HEK293 (cell line): ENCODE measurements at regions not wholly inside any gene's neighbourhood (a gene's known extent, or its start where the extent isn't known, plus 50 kb on each side); places are given as distances from the start of the nearest gene placed in this dataset.

ENCODE experiments used
- KLF10 ChIP-seq: fragments of 450-650 bp; IDR thresholded peaks from 2 replicates; pipeline ENCODE4 v1.5.1; 2018; ENCODE audit warnings: missing biosample characterization, mild to moderate bottlenecking, missing genetic modification characterization
- SCRT2 ChIP-seq: fragments of 450-650 bp; formaldehyde crosslinking; IDR thresholded peaks from 2 replicates; pipeline ENCODE4 v1.5.1; 2016; ENCODE audit warnings: missing biosample characterization, missing genetic modification characterization
- ZBTB21 ChIP-seq: fragments of 450-650 bp; formaldehyde crosslinking; IDR thresholded peaks from 2 replicates; pipeline ENCODE4 v1.5.1; 2017; ENCODE audit warnings: missing biosample characterization, missing genetic modification characterization
- ZNF335 ChIP-seq: fragments of 450-650 bp; formaldehyde crosslinking; conservative IDR thresholded peaks from 2 replicates; pipeline ENCODE4 v1.5.1; 2016; ENCODE audit warnings: missing biosample characterization, missing genetic modification characterization
- ZNF600 ChIP-seq: fragments of 450-650 bp; formaldehyde crosslinking; IDR thresholded peaks from 2 replicates; pipeline ENCODE4 v1.5.1; 2016; ENCODE audit warnings: missing biosample characterization, missing genetic modification characterization
- ZNF660 ChIP-seq: fragments of 450-650 bp; IDR thresholded peaks from 2 replicates; pipeline ENCODE4 v1.5.1; 2018; ENCODE audit warnings: missing biosample characterization, mild to moderate bottlenecking, missing genetic modification characterization
- TF ChIP-seq, protein P1 (sequence below): fragments of 450-650 bp; formaldehyde crosslinking; IDR thresholded peaks from 2 replicates; pipeline ENCODE4 v1.5.1; 2016; ENCODE audit warnings: missing biosample characterization, missing genetic modification characterization
- TF ChIP-seq, protein P2 (sequence below): fragments of 450-650 bp; formaldehyde crosslinking; IDR thresholded peaks from 2 replicates; pipeline ENCODE4 v1.5.1; 2016; ENCODE audit warnings: missing biosample characterization, missing genetic modification characterization
- TF ChIP-seq, protein P3 (sequence below): fragments of 450-650 bp; formaldehyde crosslinking; IDR thresholded peaks from 2 replicates; pipeline ENCODE4 v1.5.1; 2016; ENCODE audit warnings: missing biosample characterization, missing genetic modification characterization, low read depth
- TF ChIP-seq, protein P4 (sequence below): fragments of 450-650 bp; formaldehyde crosslinking; IDR thresholded peaks from 2 replicates; pipeline ENCODE4 v1.5.1; 2016; ENCODE audit warnings: missing biosample characterization, missing genetic modification characterization
- TF ChIP-seq, protein P5 (sequence below): fragments of 450-650 bp; formaldehyde crosslinking; conservative IDR thresholded peaks from 2 replicates; pipeline ENCODE4 v1.5.1; 2016; ENCODE audit warnings: low read depth, missing biosample characterization, missing genetic modification characterization

DNA sequence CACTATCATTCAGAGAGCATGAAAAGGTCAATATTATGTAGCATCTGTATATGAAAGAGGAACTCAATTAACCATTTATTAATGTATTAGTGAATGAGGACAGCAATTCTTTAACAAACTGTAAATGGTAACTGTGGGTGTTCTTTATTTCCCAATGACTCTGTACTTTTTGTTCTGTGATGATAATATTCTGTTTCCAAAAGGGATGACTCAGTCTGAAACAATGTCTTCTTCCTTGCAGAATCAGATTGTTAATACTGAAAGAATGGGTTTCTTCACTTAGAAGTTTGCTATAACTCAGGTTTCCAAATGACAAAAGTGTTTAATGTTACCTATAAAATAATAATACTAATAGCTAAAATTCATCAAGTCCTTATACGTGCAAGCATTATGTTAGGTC, 1518.7 kb upstream of the WWC1 start:
- TF ChIP-seq, protein P1, sequence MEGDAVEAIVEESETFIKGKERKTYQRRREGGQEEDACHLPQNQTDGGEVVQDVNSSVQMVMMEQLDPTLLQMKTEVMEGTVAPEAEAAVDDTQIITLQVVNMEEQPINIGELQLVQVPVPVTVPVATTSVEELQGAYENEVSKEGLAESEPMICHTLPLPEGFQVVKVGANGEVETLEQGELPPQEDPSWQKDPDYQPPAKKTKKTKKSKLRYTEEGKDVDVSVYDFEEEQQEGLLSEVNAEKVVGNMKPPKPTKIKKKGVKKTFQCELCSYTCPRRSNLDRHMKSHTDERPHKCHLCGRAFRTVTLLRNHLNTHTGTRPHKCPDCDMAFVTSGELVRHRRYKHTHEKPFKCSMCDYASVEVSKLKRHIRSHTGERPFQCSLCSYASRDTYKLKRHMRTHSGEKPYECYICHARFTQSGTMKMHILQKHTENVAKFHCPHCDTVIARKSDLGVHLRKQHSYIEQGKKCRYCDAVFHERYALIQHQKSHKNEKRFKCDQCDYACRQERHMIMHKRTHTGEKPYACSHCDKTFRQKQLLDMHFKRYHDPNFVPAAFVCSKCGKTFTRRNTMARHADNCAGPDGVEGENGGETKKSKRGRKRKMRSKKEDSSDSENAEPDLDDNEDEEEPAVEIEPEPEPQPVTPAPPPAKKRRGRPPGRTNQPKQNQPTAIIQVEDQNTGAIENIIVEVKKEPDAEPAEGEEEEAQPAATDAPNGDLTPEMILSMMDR (tag by site-specific recombination), result no peak
- TF ChIP-seq, protein P2, sequence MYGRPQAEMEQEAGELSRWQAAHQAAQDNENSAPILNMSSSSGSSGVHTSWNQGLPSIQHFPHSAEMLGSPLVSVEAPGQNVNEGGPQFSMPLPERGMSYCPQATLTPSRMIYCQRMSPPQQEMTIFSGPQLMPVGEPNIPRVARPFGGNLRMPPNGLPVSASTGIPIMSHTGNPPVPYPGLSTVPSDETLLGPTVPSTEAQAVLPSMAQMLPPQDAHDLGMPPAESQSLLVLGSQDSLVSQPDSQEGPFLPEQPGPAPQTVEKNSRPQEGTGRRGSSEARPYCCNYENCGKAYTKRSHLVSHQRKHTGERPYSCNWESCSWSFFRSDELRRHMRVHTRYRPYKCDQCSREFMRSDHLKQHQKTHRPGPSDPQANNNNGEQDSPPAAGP, result no peak
- TF ChIP-seq ZBTB21 (tag by site-specific recombination) (no peak), SCRT2 (tag by site-specific recombination) (no peak), ZNF660 (no peak), KLF10 (tag by site-specific recombination) (no peak), ZNF335 (tag by site-specific recombination) (no peak), ZNF600 (no peak)
- TF ChIP-seq, protein P3, sequence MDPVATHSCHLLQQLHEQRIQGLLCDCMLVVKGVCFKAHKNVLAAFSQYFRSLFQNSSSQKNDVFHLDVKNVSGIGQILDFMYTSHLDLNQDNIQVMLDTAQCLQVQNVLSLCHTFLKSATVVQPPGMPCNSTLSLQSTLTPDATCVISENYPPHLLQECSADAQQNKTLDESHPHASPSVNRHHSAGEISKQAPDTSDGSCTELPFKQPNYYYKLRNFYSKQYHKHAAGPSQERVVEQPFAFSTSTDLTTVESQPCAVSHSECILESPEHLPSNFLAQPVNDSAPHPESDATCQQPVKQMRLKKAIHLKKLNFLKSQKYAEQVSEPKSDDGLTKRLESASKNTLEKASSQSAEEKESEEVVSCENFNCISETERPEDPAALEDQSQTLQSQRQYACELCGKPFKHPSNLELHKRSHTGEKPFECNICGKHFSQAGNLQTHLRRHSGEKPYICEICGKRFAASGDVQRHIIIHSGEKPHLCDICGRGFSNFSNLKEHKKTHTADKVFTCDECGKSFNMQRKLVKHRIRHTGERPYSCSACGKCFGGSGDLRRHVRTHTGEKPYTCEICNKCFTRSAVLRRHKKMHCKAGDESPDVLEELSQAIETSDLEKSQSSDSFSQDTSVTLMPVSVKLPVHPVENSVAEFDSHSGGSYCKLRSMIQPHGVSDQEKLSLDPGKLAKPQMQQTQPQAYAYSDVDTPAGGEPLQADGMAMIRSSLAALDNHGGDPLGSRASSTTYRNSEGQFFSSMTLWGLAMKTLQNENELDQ (tag by site-specific recombination), result no peak
- TF ChIP-seq, protein P4, sequence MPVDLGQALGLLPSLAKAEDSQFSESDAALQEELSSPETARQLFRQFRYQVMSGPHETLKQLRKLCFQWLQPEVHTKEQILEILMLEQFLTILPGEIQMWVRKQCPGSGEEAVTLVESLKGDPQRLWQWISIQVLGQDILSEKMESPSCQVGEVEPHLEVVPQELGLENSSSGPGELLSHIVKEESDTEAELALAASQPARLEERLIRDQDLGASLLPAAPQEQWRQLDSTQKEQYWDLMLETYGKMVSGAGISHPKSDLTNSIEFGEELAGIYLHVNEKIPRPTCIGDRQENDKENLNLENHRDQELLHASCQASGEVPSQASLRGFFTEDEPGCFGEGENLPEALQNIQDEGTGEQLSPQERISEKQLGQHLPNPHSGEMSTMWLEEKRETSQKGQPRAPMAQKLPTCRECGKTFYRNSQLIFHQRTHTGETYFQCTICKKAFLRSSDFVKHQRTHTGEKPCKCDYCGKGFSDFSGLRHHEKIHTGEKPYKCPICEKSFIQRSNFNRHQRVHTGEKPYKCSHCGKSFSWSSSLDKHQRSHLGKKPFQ (tag by site-specific recombination), result no peak
- TF ChIP-seq, protein P5, sequence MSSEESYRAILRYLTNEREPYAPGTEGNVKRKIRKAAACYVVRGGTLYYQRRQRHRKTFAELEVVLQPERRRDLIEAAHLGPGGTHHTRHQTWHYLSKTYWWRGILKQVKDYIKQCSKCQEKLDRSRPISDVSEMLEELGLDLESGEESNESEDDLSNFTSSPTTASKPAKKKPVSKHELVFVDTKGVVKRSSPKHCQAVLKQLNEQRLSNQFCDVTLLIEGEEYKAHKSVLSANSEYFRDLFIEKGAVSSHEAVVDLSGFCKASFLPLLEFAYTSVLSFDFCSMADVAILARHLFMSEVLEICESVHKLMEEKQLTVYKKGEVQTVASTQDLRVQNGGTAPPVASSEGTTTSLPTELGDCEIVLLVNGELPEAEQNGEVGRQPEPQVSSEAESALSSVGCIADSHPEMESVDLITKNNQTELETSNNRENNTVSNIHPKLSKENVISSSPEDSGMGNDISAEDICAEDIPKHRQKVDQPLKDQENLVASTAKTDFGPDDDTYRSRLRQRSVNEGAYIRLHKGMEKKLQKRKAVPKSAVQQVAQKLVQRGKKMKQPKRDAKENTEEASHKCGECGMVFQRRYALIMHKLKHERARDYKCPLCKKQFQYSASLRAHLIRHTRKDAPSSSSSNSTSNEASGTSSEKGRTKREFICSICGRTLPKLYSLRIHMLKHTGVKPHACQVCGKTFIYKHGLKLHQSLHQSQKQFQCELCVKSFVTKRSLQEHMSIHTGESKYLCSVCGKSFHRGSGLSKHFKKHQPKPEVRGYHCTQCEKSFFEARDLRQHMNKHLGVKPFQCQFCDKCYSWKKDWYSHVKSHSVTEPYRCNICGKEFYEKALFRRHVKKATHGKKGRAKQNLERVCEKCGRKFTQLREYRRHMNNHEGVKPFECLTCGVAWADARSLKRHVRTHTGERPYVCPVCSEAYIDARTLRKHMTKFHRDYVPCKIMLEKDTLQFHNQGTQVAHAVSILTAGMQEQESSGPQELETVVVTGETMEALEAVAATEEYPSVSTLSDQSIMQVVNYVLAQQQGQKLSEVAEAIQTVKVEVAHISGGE (tag by site-specific recombination), result no peak
